Activated naive CD4-positive, alpha-beta T cell treated with anti-CD3 and anti-CD28 coated beads for 36 hours (primary cell): ENCODE measurements at regions not wholly inside any gene's neighbourhood (a gene's known extent, or its start where the extent isn't known, plus 50 kb on each side); places are given as distances from the start of the nearest gene placed in this dataset.

Source experiments
- CTCF ChIA-PET: fragments of 350-600 bp; sonication (Branson Sonifier 250); formaldehyde crosslinking; loops from one replicate; lab custom pipeline; 2021; ENCODE audit warnings: antibody characterized with exemption; lab: Charles Lee
- DNase-seq: peaks from one replicate; pipeline ENCODE4 v3.0.0-alpha.2; 2020
- H3K27ac Mint-ChIP-seq: one replicate; pipeline ENCODE4 v1.8.0; 2021; ENCODE audit warnings: mild to moderate bottlenecking, mixed read lengths
- H3K27me3 Mint-ChIP-seq: one replicate; pipeline ENCODE4 v1.8.0; 2021; ENCODE audit warnings: low read depth, mixed read lengths
- H3K36me3 Mint-ChIP-seq: one replicate; pipeline ENCODE4 v1.8.0; 2021; ENCODE audit warnings: low read depth, mixed read lengths
- H3K4me1 Mint-ChIP-seq: one replicate; pipeline ENCODE4 v1.8.0; 2021; ENCODE audit warnings: low read depth, mixed read lengths
- H3K4me3 Mint-ChIP-seq: one replicate; pipeline ENCODE4 v1.8.0; 2021; ENCODE audit warnings: mild to moderate bottlenecking, moderate library complexity, mixed read lengths
- H3K9me3 Mint-ChIP-seq: one replicate; pipeline ENCODE4 v1.8.0; 2021; ENCODE audit warnings: mixed read lengths
- intact Hi-C: fragments of 100-400 bp; cut with micrococcal nuclease; formaldehyde crosslinking; loops from one replicate; pipeline ENCODE4 v1.15.1; 2023

GRCh38 chr20:58586565-58587093, 64.5 kb upstream of the STX16 start:
- no peak for DNase-seq
- H3K27ac Mint-ChIP-seq, result no peak overlapping the region
- H3K4me1 Mint-ChIP-seq, result no peaks in the 10 kb centered on the region
- no peak overlapping the region for H3K4me3 Mint-ChIP-seq
- peaks cover 6% of the 10 kb centered on the region for H3K27me3 Mint-ChIP-seq
- CTCF ChIA-PET, result no interaction called here
- peaks cover 10% of the 10 kb centered on the region for H3K9me3 Mint-ChIP-seq
- intact Hi-C loops, result no loop called here
- no peaks in the 10 kb centered on the region for H3K36me3 Mint-ChIP-seq

- no peak overlapping the region for H3K4me3 Mint-ChIP-seq
- intact Hi-C loops, result no loop called here
- H3K27ac Mint-ChIP-seq, result no peak overlapping the region
- H3K36me3 Mint-ChIP-seq, result no peaks in the 10 kb centered on the region
- peaks cover 8% of the 10 kb centered on the region for H3K27me3 Mint-ChIP-seq
- CTCF ChIA-PET, result no interaction called here
- H3K9me3 Mint-ChIP-seq, result peaks cover 16% of the 10 kb centered on the region
- H3K4me1 Mint-ChIP-seq, result no peaks in the 10 kb centered on the region
- no peak for DNase-seq
These were observed 65.1 kb upstream of the STX16 start for GRCh38 chr20:58585753-58586540.

GRCh38 chr20:58584881-58585752, 66.0 kb upstream of the STX16 start:
- peaks cover 8% of the 10 kb centered on the region for H3K27me3 Mint-ChIP-seq
- peaks cover 16% of the 10 kb centered on the region for H3K9me3 Mint-ChIP-seq
- DNase-seq, result no peak
- H3K4me3 Mint-ChIP-seq, result no peak overlapping the region
- no peaks in the 10 kb centered on the region for H3K4me1 Mint-ChIP-seq
- CTCF ChIA-PET, result interaction anchor here (0.6 kb wide), 1 partner anchor 9 kb away, joined by 4 read pairs; no protein-coding TSS in a partner anchor
- no peaks in the 10 kb centered on the region for H3K36me3 Mint-ChIP-seq
- no peak overlapping the region for H3K27ac Mint-ChIP-seq
- intact Hi-C loops, result no loop called here

DNA sequence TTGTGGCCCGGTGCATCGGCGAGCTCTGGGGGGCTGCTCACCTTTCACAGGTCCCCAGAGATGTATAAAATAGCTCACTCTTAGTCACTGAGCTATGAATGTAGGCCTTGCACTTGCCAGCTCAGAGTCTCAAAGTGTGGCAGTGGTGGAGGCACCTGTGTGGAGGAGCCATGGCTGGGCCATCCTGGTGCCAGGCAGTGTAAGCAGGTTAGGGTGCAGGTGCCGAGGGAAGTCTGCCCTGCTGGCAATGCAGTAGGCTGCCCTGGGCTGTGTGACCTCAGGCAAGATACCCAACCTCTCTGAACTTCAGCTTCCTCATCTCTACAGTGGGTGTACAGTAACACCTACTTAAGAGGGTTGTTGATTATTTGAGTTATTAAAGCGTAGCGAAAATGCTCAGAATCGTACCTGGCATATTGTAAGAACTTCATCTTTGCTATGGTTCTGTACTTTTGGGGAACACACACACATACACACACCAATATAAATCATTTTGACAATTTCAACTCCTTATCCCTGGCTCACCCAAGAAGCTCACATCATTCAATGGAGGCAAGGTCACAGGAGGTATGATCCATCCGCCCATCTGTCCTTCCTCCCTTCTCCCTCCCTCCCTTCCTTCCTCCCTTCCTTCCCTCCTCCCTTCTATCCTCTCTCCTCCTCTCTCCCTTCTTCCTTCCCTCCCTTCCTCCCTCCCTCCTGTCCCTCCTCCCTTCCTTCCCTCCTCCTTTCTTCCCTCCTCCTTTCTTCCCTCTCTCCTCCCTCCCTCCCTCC, 66.8 kb upstream of the STX16 start:
- no peaks in the 10 kb centered on the region for H3K36me3 Mint-ChIP-seq
- intact Hi-C loops, result no loop called here
- no peak for DNase-seq
- CTCF ChIA-PET, result interaction anchor here (0.6 kb wide), 1 partner anchor 10 kb away, joined by 4 read pairs; no protein-coding TSS in a partner anchor
- no peak overlapping the region for H3K4me3 Mint-ChIP-seq
- no peak overlapping the region for H3K27ac Mint-ChIP-seq
- H3K4me1 Mint-ChIP-seq, result no peaks in the 10 kb centered on the region
- H3K27me3 Mint-ChIP-seq, result peaks cover 8% of the 10 kb centered on the region
- H3K9me3 Mint-ChIP-seq, result peaks cover 16% of the 10 kb centered on the region

DNA sequence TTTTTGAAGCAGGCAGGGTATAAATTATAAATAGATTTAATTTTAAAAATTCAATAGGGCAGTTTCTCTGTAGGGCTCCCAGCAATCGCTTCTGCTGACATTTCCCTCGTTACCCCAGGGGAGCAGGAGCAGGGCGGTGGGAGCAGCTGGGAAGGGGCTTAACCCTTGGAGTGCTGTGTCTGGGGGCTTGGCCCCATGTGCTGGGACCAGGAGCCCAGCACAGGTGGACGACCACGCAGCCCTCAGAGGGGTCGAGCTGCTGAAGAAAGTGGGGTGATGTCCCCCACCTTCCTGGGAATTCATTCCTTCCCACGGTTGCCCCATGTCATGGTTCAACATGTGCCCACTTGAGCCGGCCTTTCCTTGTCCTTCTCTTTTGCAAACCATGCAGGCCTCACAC, 67.5 kb upstream of the STX16 start:
- Mint-ChIP-seq H3K27ac (no peak overlapping the region), H3K4me3 (no peak overlapping the region), H3K4me1 (no peaks in the 10 kb centered on the region), H3K36me3 (no peaks in the 10 kb centered on the region), H3K27me3 (peaks cover 8% of the 10 kb centered on the region), H3K9me3 (peaks cover 16% of the 10 kb centered on the region)
- intact Hi-C loops, result no loop called here
- no peak for DNase-seq
- CTCF ChIA-PET, result no interaction called here

- H3K9me3 Mint-ChIP-seq, result peaks cover 16% of the 10 kb centered on the region
- H3K27ac Mint-ChIP-seq, result no peak overlapping the region
- intact Hi-C loops, result no loop called here
- H3K36me3 Mint-ChIP-seq, result no peaks in the 10 kb centered on the region
- CTCF ChIA-PET, result no interaction called here
- no peaks in the 10 kb centered on the region for H3K4me1 Mint-ChIP-seq
- no peak overlapping the region for H3K4me3 Mint-ChIP-seq
- no peak for DNase-seq
- peaks cover 9% of the 10 kb centered on the region for H3K27me3 Mint-ChIP-seq
These were observed 67.9 kb upstream of the STX16 start for GRCh38 chr20:58583176-58583575.

DNA sequence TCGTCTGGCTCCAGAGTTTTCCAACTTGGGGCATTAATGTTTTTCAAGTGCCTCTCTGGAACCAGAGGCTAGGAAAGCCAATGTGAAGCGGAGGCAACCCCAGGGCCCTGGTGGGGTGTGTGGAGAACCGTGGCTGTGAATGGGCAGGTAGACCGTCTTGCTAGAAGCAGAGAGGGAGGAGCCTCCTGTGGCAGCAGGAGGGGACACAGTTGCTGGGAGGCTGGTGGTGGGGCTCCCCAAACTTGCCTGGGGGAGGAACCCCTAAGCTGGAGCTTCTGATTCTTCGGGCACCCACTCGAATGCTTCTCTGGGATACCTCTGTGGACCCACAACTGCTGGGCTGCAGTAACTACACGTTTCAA, 65.3 kb upstream of the APCDD1L start:
- no peak for DNase-seq
- CTCF ChIA-PET, result no interaction called here
- H3K36me3 Mint-ChIP-seq, result no peaks in the 10 kb centered on the region
- no peak overlapping the region for H3K4me3 Mint-ChIP-seq
- intact Hi-C loops, result no loop called here
- H3K4me1 Mint-ChIP-seq, result no peaks in the 10 kb centered on the region
- peaks cover 16% of the 10 kb centered on the region for H3K9me3 Mint-ChIP-seq
- peaks cover 14% of the 10 kb centered on the region for H3K27me3 Mint-ChIP-seq
- H3K27ac Mint-ChIP-seq, result no peak overlapping the region

DNA sequence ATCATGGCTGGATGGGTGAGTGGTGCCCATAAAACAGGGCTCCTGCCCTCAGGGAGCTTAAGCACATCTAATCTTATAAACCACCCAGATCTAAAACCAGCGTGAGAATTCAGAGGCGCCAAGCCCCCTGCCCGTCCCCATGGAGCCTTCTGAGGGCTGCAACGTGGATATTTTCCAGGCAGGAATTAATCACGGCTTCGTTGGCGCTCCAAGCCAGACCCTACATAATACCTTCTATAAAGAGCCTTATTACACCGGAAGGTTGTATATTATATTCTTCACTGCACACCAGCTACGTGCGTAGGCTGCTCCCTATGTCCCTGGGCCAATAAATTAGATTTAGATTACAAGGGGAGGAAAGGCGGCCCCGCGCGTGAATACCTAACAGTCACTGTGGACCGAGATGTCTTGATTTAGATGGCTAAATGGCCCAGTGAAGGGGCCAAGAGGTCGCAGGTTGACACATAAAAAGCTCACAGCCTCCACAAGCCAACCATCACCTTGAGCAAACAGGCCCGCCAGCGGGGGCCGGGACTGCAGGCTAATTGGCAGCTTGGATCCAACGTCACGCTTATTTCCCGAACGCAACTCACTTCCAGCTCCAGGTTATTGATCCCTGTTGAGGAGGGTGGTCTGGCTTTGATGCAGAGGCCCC, 64.7 kb upstream of the APCDD1L start:
- CTCF ChIA-PET, result no interaction called here
- Mint-ChIP-seq H3K4me1 (no peaks in the 10 kb centered on the region), H3K4me3 (no peak overlapping the region)

GRCh38 chr20:58579069-58579818, 64.0 kb upstream of the APCDD1L start:
- Mint-ChIP-seq H3K27ac (no peak overlapping the region), H3K36me3 (no peaks in the 10 kb centered on the region), H3K27me3 (peaks cover 10% of the 10 kb centered on the region), H3K4me3 (no peak overlapping the region), H3K9me3 (peaks cover 16% of the 10 kb centered on the region), H3K4me1 (no peaks in the 10 kb centered on the region)
- intact Hi-C loops, result no loop called here
- CTCF ChIA-PET, result interaction anchor here (0.7 to 1.1 kb wide), 2 partner anchors 387 to 859 kb away, joined by 3 to 4 read pairs; no protein-coding TSS in a partner anchor
- DNase-seq, result no peak

More for the DNA sequence above, 64.7 kb upstream of the APCDD1L start:
- Mint-ChIP-seq H3K27ac (no peak overlapping the region), H3K27me3 (peaks cover 13% of the 10 kb centered on the region), H3K36me3 (no peaks in the 10 kb centered on the region), H3K9me3 (peaks cover 16% of the 10 kb centered on the region)
- DNase-seq, result no peak
- intact Hi-C loops, result no loop called here

DNA sequence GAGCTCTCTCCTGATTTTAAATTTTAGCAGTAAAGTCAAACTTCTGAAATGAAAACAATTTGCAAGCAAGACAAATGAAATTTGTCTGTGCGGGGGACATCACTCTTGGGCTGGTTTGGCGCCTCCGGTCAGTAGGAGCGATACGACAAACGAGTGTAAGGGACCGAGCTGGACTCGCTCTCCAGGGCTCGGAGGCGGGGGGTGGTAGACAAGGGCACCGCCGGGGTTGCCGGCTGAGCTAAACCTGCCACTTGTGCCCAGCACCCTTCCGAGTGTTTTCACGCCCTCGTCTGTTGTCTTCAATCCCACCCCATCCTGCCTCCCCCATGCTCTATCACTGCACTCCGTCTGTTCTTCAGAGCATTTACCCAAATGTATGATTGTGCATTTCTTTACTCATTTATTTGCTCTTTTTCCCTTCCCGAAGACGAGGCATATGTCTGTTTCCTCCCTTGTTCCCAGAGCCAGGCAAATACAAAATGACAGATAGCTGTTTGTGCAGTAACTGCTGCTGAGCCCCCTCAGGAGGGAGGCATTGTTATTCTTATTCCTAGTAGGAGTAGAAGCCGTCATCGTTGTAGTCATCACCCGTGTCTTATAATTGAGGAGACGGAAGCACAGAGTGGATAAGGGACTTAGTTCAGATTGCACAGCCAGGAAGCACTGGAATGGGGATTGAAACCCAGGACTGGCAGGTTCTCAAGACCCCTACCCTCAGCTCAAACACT, 62.8 kb upstream of the APCDD1L start:
- no peaks in the 10 kb centered on the region for H3K4me1 Mint-ChIP-seq
- CTCF ChIA-PET, result no interaction called here

More for the DNA sequence above, 62.8 kb upstream of the APCDD1L start:
- H3K36me3 Mint-ChIP-seq, result no peaks in the 10 kb centered on the region
- H3K27me3 Mint-ChIP-seq, result peaks cover 9% of the 10 kb centered on the region
- intact Hi-C loops, result no loop called here
- DNase-seq, result no peak
- H3K4me3 Mint-ChIP-seq, result no peak overlapping the region
- peaks cover 16% of the 10 kb centered on the region for H3K9me3 Mint-ChIP-seq
- H3K27ac Mint-ChIP-seq, result no peak overlapping the region
